HCT116 (cell line): ENCODE measurements at regions not wholly inside any gene's neighbourhood (a gene's known extent, or its start where the extent isn't known, plus 50 kb on each side); places are given as distances from the start of the nearest gene placed in this dataset.

Source experiments
- ATAC-seq: fragments of 200-7000 bp; cut with Tn5 transposase; 2 replicates; pipeline ENCODE4 v1.9.1; 2020; ENCODE audit warnings: mild to moderate bottlenecking, moderate library complexity
- BruUV-seq: library from RNA; stranded (reverse); fragments of 400-500 nt; replicated peaks from 2 replicates; lab custom pipeline; 2021; lab: Mats Ljungman, UMichigan
- CTCF ChIA-PET: fragments of 300-600 bp; sonication (Branson Sonifier 250); formaldehyde crosslinking; loops from one replicate; lab custom pipeline; 2021; ENCODE audit warnings: antibody characterized with exemption; lab: Charles Lee
- POLR2A ChIA-PET: fragments of 300-600, 350-600 bp; sonication (Branson Sonifier 250); formaldehyde crosslinking; loops from one replicate; lab custom pipeline; 2021; ENCODE audit warnings: antibody characterized with exemption; lab: Charles Lee
- RAD21 ChIA-PET, 2 experiments: fragments of 300-600 bp; sonication (Branson Sonifier 250); formaldehyde crosslinking; loops; one replicate each; lab custom pipeline; 2023; ENCODE audit warnings: low total read pairs in 2 of 2; ENCODE audit not compliant: uncharacterized antibody in 2 of 2, unreplicated experiment in 2 of 2, low non-redundant PET in 1 of 2; lab: Charles Lee
- DNase-seq: peaks from one replicate; pipeline ENCODE4 v3.0.0-alpha.2; 2010; ENCODE audit warnings: low read depth, low spot score
- H2AFZ ChIP-seq: fragments of 200-600 bp; shearing (Covaris generic), sonication (generic); 2 replicates; pipeline ENCODE4 v1.6.1; 2017; ENCODE audit warnings: low read depth, mixed run types, mixed read lengths, antibody characterized with exemption, low read length; ENCODE audit not compliant: poor library complexity, severe bottlenecking
- H3K27ac ChIP-seq: 2 replicates; pipeline ENCODE4 v1.5.1; 2012; ENCODE audit warnings: low read depth, low read length
- H3K27me3 ChIP-seq: fragments of 200-600 bp; sonication (generic); 2 replicates; pipeline ENCODE4 v1.6.1; 2016; ENCODE audit warnings: mixed run types, low read length, mixed read lengths; ENCODE audit not compliant: insufficient read depth
- H3K36me3 ChIP-seq, 2 experiments: fragments of 200-500 bp in 1 of 2; fragments of 200-600 bp in 1 of 2; sonication (Bioruptor generic) in 1 of 2; sonication (generic) in 1 of 2; 2 replicates each; pipeline versions ENCODE4 v1.5.1 to v1.6.1; 2014 to 2016; ENCODE audit warnings: low read length in 2 of 2, inconsistent platforms in 1 of 2, mixed read lengths in 1 of 2, mixed run types in 1 of 2; ENCODE audit not compliant: insufficient read depth in 2 of 2, control insufficient read depth in 1 of 2
- H3K4me1 ChIP-seq, 2 experiments: fragments of 200-600 bp in 1 of 2; sonication (generic) in 1 of 2; 2 replicates each; pipeline versions ENCODE4 v1.5.1 to v1.6.1; 2012 to 2017; ENCODE audit warnings: low read length in 2 of 2, inconsistent platforms in 1 of 2, mild to moderate bottlenecking in 1 of 2, mixed read lengths in 1 of 2, mixed run types in 1 of 2, moderate library complexity in 1 of 2; ENCODE audit not compliant: insufficient read depth in 2 of 2, control insufficient read depth in 1 of 2
- H3K4me2 ChIP-seq: fragments of 200-600 bp; sonication (generic); 2 replicates; pipeline ENCODE4 v1.6.1; 2017; ENCODE audit warnings: mixed run types, low read length, mixed read lengths
- H3K4me3 ChIP-seq, 2 experiments: fragments of 200-600 bp in 1 of 2; sonication (generic) in 1 of 2; replicated peaks in 1 of 2; 2 replicates each; pipeline ENCODE4 v1.5.1; 2011 to 2016; ENCODE audit warnings: low read length in 2 of 2, control low read depth in 1 of 2, low read depth in 1 of 2, mild to moderate bottlenecking in 1 of 2, mixed read lengths in 1 of 2, mixed run types in 1 of 2
- H3K79me2 ChIP-seq: fragments of 200-600 bp; sonication (generic); 2 replicates; pipeline ENCODE4 v1.6.1; 2017; ENCODE audit warnings: mild to moderate bottlenecking, mixed run types, low read length, moderate library complexity, mixed read lengths; ENCODE audit not compliant: insufficient read depth
- H3K9ac ChIP-seq: fragments of 200-600 bp; sonication (generic); 2 replicates; pipeline ENCODE4 v1.6.1; 2016; ENCODE audit warnings: low read length, mixed read lengths
- H3K9me2 ChIP-seq: fragments of 200-600 bp; sonication (generic), shearing (Covaris generic); 2 replicates; pipeline ENCODE4 v1.6.1; 2017; ENCODE audit warnings: mixed run types, mild to moderate bottlenecking, moderate library complexity; ENCODE audit not compliant: insufficient read depth
- H3K9me3 ChIP-seq, 2 experiments: fragments of 200-500 bp in 1 of 2; fragments of 200-600 bp in 1 of 2; sonication (Bioruptor generic) in 1 of 2; sonication (generic) in 1 of 2; 2 replicates each; pipeline ENCODE4 v1.6.1; 2014 to 2017; ENCODE audit warnings: low read length in 2 of 2, mixed read lengths in 2 of 2, inconsistent platforms in 1 of 2, low read depth in 1 of 2, mild to moderate bottlenecking in 1 of 2, mixed run types in 1 of 2, moderate library complexity in 1 of 2; ENCODE audit not compliant: control insufficient read depth in 1 of 2, insufficient read depth in 1 of 2
- H4K20me1 ChIP-seq: fragments of 200-600 bp; sonication (generic), shearing (Covaris generic); 2 replicates; pipeline ENCODE4 v1.6.1; 2017; ENCODE audit warnings: mixed run types, mild to moderate bottlenecking, moderate library complexity; ENCODE audit not compliant: insufficient read depth
- CTCF ChIP-seq, 3 experiments: fragments of 200-600 bp in 1 of 3; sonication (generic) in 1 of 3; IDR thresholded peaks in 2 of 3; conservative IDR thresholded peaks in 1 of 3; 2 replicates each; pipeline ENCODE4 v1.5.1; 2012 to 2017; ENCODE audit warnings: low read depth in 2 of 3, low read length in 2 of 3, antibody characterized with exemption in 1 of 3, borderline replicate concordance in 1 of 3, control low read depth in 1 of 3, mild to moderate bottlenecking in 1 of 3, mixed read lengths in 1 of 3, mixed run types in 1 of 3, moderate library complexity in 1 of 3; ENCODE audit not compliant: insufficient read depth in 1 of 3
- EGR1 ChIP-seq: IDR thresholded peaks from 2 replicates; pipeline ENCODE4 v1.6.1; 2012; ENCODE audit warnings: low read depth
- JUND ChIP-seq: IDR thresholded peaks from 2 replicates; pipeline ENCODE4 v1.6.1; 2012
- MAX ChIP-seq: IDR thresholded peaks from 2 replicates; pipeline ENCODE4 v1.6.1; 2012
- POLR2A ChIP-seq: IDR thresholded peaks from 2 replicates; pipeline ENCODE4 v1.7.0; 2011; ENCODE audit warnings: borderline replicate concordance; ENCODE audit not compliant: insufficient read depth, insufficient read length; ENCODE audit errors: extremely low read depth
- POLR2AphosphoS5 ChIP-seq: IDR thresholded peaks from 2 replicates; pipeline ENCODE4 v1.6.1; 2011; ENCODE audit warnings: mild to moderate bottlenecking, low read depth, low read length, moderate library complexity
- REST ChIP-seq: IDR thresholded peaks from 2 replicates; pipeline ENCODE4 v1.6.1; 2012; ENCODE audit warnings: low read depth
- SIN3A ChIP-seq: IDR thresholded peaks from 2 replicates; pipeline ENCODE4 v1.6.1; 2012; ENCODE audit warnings: low read depth
- SP1 ChIP-seq: IDR thresholded peaks from 2 replicates; pipeline ENCODE4 v1.6.1; 2012; ENCODE audit warnings: low read depth
- SRF ChIP-seq: IDR thresholded peaks from 2 replicates; pipeline ENCODE4 v1.6.1; 2012; ENCODE audit warnings: low read depth
- TCF7L2 ChIP-seq: IDR thresholded peaks from 2 replicates; pipeline ENCODE4 v1.7.0; 2011; ENCODE audit warnings: borderline replicate concordance, inconsistent platforms; ENCODE audit not compliant: insufficient read depth, insufficient read length; ENCODE audit errors: extremely low read depth
- YY1 ChIP-seq: IDR thresholded peaks from 2 replicates; pipeline ENCODE4 v1.6.1; 2011; ENCODE audit warnings: low read length, low read depth, moderate library complexity, mild to moderate bottlenecking; ENCODE audit not compliant: insufficient replicate concordance; ENCODE audit errors: extremely low read depth
- intact Hi-C: fragments of 100-400 bp; cut with micrococcal nuclease; formaldehyde crosslinking; loops from 2 replicates; pipeline ENCODE4 v1.10.0; 2022
- TF ChIP-seq, protein P1 (sequence below): IDR thresholded peaks from 2 replicates; pipeline ENCODE4 v1.6.1; 2011; ENCODE audit warnings: mild to moderate bottlenecking, low read length, moderate library complexity; ENCODE audit not compliant: insufficient replicate concordance; ENCODE audit errors: extremely low read depth

GRCh38 chr18:77990901-77991300 lies 741.3 kb downstream of the GALR1 start:
- no peak for TF ChIP-seq JUND
- Histone ChIP-seq H3K4me1 (no peaks in the 10 kb centered on the region), H3K27me3 (no peaks in the 10 kb centered on the region), H3K9me2 (no peaks in the 10 kb centered on the region), H3K79me2 (no peaks in the 10 kb centered on the region), H3K9me3 (peaks cover 13 to 24% of the 10 kb centered on the region in 2 experiments; a peak in 2 of 4 replicates), H2AFZ (no peak overlapping the region), H4K20me1 (no peaks in the 10 kb centered on the region), H3K4me2 (no peak overlapping the region), H3K27ac (no peak overlapping the region), H3K9ac (no peak overlapping the region), H3K4me3 (no peak overlapping the region), H3K36me3 (no peaks in the 10 kb centered on the region)
- RAD21 ChIA-PET: no interaction called here
- POLR2A ChIA-PET: no interaction called here
- BruUV-seq: no TSS peak
- DNase-seq (no peak), ATAC-seq (no peak)
- CTCF ChIA-PET: no interaction called here
- intact Hi-C loops: no loop called here

GRCh38 chr18:77992057-77992456 lies 742.4 kb downstream of the GALR1 start:
- CTCF ChIA-PET: no interaction called here
- TF ChIP-seq MAX: no peak
- TF ChIP-seq SIN3A: no peak
- no peak for TF ChIP-seq JUND
- no peak for TF ChIP-seq YY1
- TF ChIP-seq, protein P1, sequence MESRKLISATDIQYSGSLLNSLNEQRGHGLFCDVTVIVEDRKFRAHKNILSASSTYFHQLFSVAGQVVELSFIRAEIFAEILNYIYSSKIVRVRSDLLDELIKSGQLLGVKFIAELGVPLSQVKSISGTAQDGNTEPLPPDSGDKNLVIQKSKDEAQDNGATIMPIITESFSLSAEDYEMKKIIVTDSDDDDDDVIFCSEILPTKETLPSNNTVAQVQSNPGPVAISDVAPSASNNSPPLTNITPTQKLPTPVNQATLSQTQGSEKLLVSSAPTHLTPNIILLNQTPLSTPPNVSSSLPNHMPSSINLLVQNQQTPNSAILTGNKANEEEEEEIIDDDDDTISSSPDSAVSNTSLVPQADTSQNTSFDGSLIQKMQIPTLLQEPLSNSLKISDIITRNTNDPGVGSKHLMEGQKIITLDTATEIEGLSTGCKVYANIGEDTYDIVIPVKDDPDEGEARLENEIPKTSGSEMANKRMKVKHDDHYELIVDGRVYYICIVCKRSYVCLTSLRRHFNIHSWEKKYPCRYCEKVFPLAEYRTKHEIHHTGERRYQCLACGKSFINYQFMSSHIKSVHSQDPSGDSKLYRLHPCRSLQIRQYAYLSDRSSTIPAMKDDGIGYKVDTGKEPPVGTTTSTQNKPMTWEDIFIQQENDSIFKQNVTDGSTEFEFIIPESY: no peak
- no peak for TF ChIP-seq CTCF (IDR thresholded peaks at IDR 0.05 in 2 of 3, conservative IDR thresholded peaks at IDR 0.05 in 1 of 3; ENCODE audit: borderline replicate concordance in 1 of 3, insufficient read depth in 1 of 3, low read depth in 2 of 3, low read length in 2 of 3)
- no peak for TF ChIP-seq TCF7L2
- TF ChIP-seq POLR2A: no peak
- TF ChIP-seq SP1: no peak
- TF ChIP-seq EGR1: no peak
- TF ChIP-seq POLR2AphosphoS5: no peak
- no peak for TF ChIP-seq REST
- no peak for TF ChIP-seq SRF

More at GRCh38 chr18:77992057-77992456, 742.4 kb downstream of the GALR1 start:
- no peak overlapping the region for H3K9ac ChIP-seq
- RAD21 ChIA-PET: no interaction called here
- no peaks in the 10 kb centered on the region for H3K9me2 ChIP-seq
- H3K27me3 ChIP-seq: no peaks in the 10 kb centered on the region
- H3K4me3 ChIP-seq: no peak overlapping the region
- no peak overlapping the region for H3K27ac ChIP-seq
- DNase-seq: no peak
- H3K4me1 ChIP-seq: no peaks in the 10 kb centered on the region
- no peak overlapping the region for H2AFZ ChIP-seq
- H3K36me3 ChIP-seq: no peaks in the 10 kb centered on the region
- POLR2A ChIA-PET: no interaction called here
- H3K79me2 ChIP-seq: no peaks in the 10 kb centered on the region
- H3K9me3 ChIP-seq: peaks cover 17 to 24% of the 10 kb centered on the region in 2 experiments; a peak in 3 of 4 replicates
- ATAC-seq: no peak
- H3K4me2 ChIP-seq: no peak overlapping the region
- intact Hi-C loops: no loop called here
- H4K20me1 ChIP-seq: no peaks in the 10 kb centered on the region
- no TSS peak for BruUV-seq
